ENCODE measurements at regions not wholly inside any gene's neighbourhood (a gene's known extent, or its start where the extent isn't known, plus 50 kb on each side); places are given as distances from the start of the nearest gene placed in this dataset.

DNA sequence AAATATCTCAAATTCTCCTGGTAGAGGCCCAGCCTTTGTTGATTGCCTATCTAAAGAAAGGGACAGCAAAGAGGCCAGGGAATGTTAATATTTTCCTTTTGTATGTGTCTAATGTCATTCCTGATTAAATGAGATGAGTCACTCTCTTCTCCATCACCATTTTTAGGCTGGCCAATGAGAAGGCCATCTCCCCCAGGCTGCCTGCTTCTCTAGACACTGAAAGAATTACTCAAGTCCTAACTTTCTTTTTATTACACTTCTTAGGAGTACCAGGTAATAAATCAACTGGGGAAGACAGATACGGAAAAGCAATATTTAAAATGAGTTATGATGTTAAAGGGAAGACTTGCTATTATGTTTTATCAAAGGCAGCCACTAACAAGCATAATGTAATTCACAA, 259.2 kb upstream of the SORL1-AS1 start:
- Histone ChIP-seq H3K27ac (no peak overlapping the region), H3K36me3 (no peaks in the 10 kb centered on the region), H3K4me1 (no peaks in the 10 kb centered on the region), H3K4me3 (no peak overlapping the region), H3K27me3 (no peaks in the 10 kb centered on the region), H3K9me3 (no peaks in the 10 kb centered on the region)
- no peak for TF ChIP-seq POLR2AphosphoS5 (IDR thresholded peaks at IDR 0.05; ENCODE audit: insufficient read depth in 1 of 2, low read depth in 1 of 2)
- no peak for DNase-seq (ENCODE audit: extremely low spot score in 2 of 2)
- intact Hi-C loops (cut with DNase I) = no loop called here

DNA sequence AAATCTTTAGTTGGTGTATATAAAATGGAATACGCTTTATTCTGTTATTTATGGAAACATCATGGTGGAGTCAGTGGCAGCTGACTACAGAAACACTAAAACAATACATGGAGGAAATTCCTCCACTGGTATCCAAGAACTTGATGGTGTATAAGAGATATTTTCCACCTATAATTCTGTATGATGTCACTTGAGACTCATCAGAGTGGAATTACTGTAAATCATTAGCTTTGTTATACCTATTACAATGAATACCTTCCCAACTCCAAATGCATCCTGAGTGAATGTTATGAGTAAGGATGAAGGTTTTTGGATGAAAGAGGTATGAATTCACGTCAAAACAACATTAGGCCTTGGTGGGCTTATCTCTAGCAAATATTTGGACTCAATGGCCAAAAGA, 258.5 kb upstream of the SORL1-AS1 start:
- TF ChIP-seq, protein P1, sequence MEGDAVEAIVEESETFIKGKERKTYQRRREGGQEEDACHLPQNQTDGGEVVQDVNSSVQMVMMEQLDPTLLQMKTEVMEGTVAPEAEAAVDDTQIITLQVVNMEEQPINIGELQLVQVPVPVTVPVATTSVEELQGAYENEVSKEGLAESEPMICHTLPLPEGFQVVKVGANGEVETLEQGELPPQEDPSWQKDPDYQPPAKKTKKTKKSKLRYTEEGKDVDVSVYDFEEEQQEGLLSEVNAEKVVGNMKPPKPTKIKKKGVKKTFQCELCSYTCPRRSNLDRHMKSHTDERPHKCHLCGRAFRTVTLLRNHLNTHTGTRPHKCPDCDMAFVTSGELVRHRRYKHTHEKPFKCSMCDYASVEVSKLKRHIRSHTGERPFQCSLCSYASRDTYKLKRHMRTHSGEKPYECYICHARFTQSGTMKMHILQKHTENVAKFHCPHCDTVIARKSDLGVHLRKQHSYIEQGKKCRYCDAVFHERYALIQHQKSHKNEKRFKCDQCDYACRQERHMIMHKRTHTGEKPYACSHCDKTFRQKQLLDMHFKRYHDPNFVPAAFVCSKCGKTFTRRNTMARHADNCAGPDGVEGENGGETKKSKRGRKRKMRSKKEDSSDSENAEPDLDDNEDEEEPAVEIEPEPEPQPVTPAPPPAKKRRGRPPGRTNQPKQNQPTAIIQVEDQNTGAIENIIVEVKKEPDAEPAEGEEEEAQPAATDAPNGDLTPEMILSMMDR (IDR thresholded peaks at IDR 0.05) = no peak
- TF ChIP-seq POLR2A (IDR thresholded peaks at IDR 0.05) = no peak
- TF ChIP-seq POLR2AphosphoS5 (IDR thresholded peaks at IDR 0.05; ENCODE audit: insufficient read depth in 1 of 2, low read depth in 1 of 2) = no peak
- H3K27ac ChIP-seq = no peak overlapping the region
- no peaks in the 10 kb centered on the region for H3K9me3 ChIP-seq
- H3K4me3 ChIP-seq = no peak overlapping the region
- no peaks in the 10 kb centered on the region for H3K36me3 ChIP-seq
- DNase-seq (ENCODE audit: extremely low spot score in 2 of 2) = no peak
- intact Hi-C loops (cut with DNase I) = no loop called here
- no peaks in the 10 kb centered on the region for H3K4me1 ChIP-seq
- no peaks in the 10 kb centered on the region for H3K27me3 ChIP-seq

DNA sequence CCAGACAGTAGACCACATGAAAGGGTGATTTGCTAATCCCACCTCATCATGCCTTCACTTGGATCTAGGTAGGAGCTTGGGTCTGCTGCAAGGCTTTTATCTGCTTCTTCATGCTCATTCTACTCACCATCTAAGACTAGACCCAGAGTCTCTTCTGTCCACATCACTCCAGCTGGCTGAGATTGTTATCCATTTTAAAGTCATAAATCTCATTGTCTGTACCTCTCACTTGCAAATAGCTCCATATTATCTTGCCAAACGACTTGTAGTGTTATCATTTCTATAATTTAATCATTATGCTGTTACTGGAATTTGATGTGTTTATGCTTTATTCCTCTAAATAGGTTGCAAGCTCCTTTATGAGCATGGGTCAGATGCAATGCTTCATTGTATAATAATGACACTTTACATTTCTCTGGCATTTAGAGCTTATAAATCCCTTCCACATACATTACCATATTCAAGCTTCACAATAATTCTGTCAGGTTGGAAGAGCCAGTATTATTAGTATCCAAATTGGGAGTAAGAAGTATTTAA, 254.2 kb upstream of the SORL1-AS1 start:
- Histone ChIP-seq H3K9me3 (no peaks in the 10 kb centered on the region), H3K4me1 (no peaks in the 10 kb centered on the region), H3K4me3 (no peak overlapping the region), H3K27ac (no peak overlapping the region), H3K36me3 (no peaks in the 10 kb centered on the region), H3K27me3 (no peaks in the 10 kb centered on the region)
- intact Hi-C loops (cut with DNase I) = loop anchor here (5.0 kb wide), 1 partner anchor 550 kb away; no protein-coding TSS in a partner anchor
- TF ChIP-seq, protein P1 (IDR thresholded peaks at IDR 0.05) = no peak
- TF ChIP-seq POLR2AphosphoS5 (IDR thresholded peaks at IDR 0.05; ENCODE audit: insufficient read depth in 1 of 2, low read depth in 1 of 2) (no peak), POLR2A (IDR thresholded peaks at IDR 0.05) (no peak)
- DNase-seq (ENCODE audit: extremely low spot score in 2 of 2) = no peak

DNA sequence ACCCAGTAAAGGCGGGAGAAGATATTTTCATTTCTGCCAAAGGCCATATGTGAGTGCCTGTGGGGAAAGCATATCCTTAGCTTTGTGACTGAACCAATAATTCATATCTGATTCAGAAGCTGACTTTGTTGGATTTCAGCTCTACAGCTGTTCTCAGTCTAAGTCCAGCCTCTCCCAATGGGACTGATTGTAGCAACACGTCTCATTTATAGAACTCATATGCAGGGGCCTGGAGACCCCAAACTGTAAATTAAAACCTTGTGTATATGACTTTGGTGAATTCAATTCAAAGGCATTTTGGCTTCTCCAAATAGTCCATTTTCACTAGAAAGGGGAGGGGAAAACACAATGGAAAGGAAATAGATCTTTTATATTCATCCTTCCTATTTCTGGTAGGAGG, 250.4 kb upstream of the SORL1-AS1 start:
- Histone ChIP-seq H3K4me1 (no peaks in the 10 kb centered on the region), H3K36me3 (no peaks in the 10 kb centered on the region)
- intact Hi-C loops (cut with DNase I) = no loop called here

DNA sequence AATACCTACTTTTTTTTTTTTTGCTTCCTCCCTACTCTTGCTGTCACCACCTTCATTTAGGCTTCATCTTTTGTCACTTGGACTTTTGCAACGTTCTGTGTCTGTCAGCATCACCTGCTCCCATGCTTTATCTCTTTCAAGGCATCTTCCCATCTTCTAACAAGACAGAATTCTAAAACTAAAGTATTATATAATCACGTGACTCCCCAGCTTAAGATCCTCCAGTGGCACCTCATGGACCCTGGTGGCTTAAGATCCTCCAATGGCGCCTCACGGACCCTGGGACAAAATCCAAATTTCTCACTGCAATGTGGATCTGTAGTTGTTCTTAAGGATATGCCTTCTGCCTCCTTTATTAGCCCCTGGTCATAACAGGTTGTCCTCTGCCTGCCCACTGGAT, 248.2 kb upstream of the SORL1-AS1 start:
- no peak overlapping the region for H3K4me3 ChIP-seq
- no peaks in the 10 kb centered on the region for H3K27me3 ChIP-seq
- intact Hi-C loops (cut with DNase I) = no loop called here
- no peak for TF ChIP-seq POLR2A (IDR thresholded peaks at IDR 0.05)
- TF ChIP-seq, protein P1 (IDR thresholded peaks at IDR 0.05) = no peak
- no peak for TF ChIP-seq POLR2AphosphoS5 (IDR thresholded peaks at IDR 0.05; ENCODE audit: insufficient read depth in 1 of 2, low read depth in 1 of 2)
- H3K4me1 ChIP-seq = no peaks in the 10 kb centered on the region
- H3K9me3 ChIP-seq = no peaks in the 10 kb centered on the region
- no peaks in the 10 kb centered on the region for H3K36me3 ChIP-seq
- DNase-seq (ENCODE audit: extremely low spot score in 2 of 2) = no peak
- no peak overlapping the region for H3K27ac ChIP-seq

More for the DNA sequence above, 250.4 kb upstream of the SORL1-AS1 start:
- no peaks in the 10 kb centered on the region for H3K27me3 ChIP-seq
- no peak for TF ChIP-seq POLR2A (IDR thresholded peaks at IDR 0.05)
- TF ChIP-seq POLR2AphosphoS5 (IDR thresholded peaks at IDR 0.05; ENCODE audit: insufficient read depth in 1 of 2, low read depth in 1 of 2) = no peak
- TF ChIP-seq, protein P1 (IDR thresholded peaks at IDR 0.05) = no peak
- H3K4me3 ChIP-seq = no peak overlapping the region
- DNase-seq (ENCODE audit: extremely low spot score in 2 of 2) = no peak
- H3K27ac ChIP-seq = no peak overlapping the region
- H3K9me3 ChIP-seq = no peaks in the 10 kb centered on the region

All from vagina (tissue), 2 donors.